NCI-H2171 (cell line): ENCODE measurements at regions not wholly inside any gene's neighbourhood (a gene's known extent, or its start where the extent isn't known, plus 50 kb on each side); places are given as distances from the start of the nearest gene placed in this dataset.
"Not testable (repeated sequence)": the region's sequence is repeated elsewhere in the genome, so short reads cannot be mapped to it uniquely, and the experiment has no call there.

ENCODE experiments used
- DNase-seq: peaks from one replicate; lab custom pipeline; 2025; lab: John Stamatoyannopoulos, UW

- no peak for DNase-seq
These were observed 332.1 kb downstream of the CRPPA start for GRCh38 chr7:16089191-16089590.

GRCh38 chr7:16086743-16087142 is 334.6 kb downstream of the CRPPA start:
- DNase-seq: no peak

GRCh38 chr7:16085780-16086179 is 335.6 kb downstream of the CRPPA start:
- not testable (repeated sequence) for DNase-seq

GRCh38 chr7:16084875-16085274 is 336.5 kb downstream of the CRPPA start:
- DNase-seq: no peak

GRCh38 chr7:16084370-16084769 is 337.0 kb downstream of the CRPPA start:
- no peak for DNase-seq

- no peak for DNase-seq
These were observed 337.4 kb downstream of the CRPPA start for GRCh38 chr7:16083931-16084330.

- no peak for DNase-seq
These were observed 341.2 kb downstream of the CRPPA start for GRCh38 chr7:16080131-16080530.

GRCh38 chr7:16079723-16080122 is 341.6 kb downstream of the CRPPA start:
- no peak for DNase-seq

GRCh38 chr7:16078076-16078952 is 343.0 kb downstream of the CRPPA start:
- DNase-seq: peak; percentile 29

- DNase-seq: peak; percentile 54
These were observed 350.0 kb downstream of the CRPPA start for GRCh38 chr7:16071246-16071857.

GRCh38 chr7:16070806-16071205 is 350.5 kb downstream of the CRPPA start:
- DNase-seq: no peak

GRCh38 chr7:16069998-16070397 is 351.3 kb downstream of the CRPPA start:
- DNase-seq: no peak

GRCh38 chr7:16068183-16068582 is 353.2 kb downstream of the CRPPA start:
- no peak for DNase-seq

- peak; percentile 49 for DNase-seq
These were observed 353.6 kb downstream of the CRPPA start for GRCh38 chr7:16067711-16068110.

GRCh38 chr7:16066805-16067459 is 354.4 kb downstream of the CRPPA start:
- DNase-seq: no peak

- DNase-seq: no peak
These were observed 355.4 kb downstream of the CRPPA start for GRCh38 chr7:16065939-16066338.

- DNase-seq: peak; percentile 74
These were observed 357.3 kb downstream of the CRPPA start for GRCh38 chr7:16063716-16064675.

- no peak for DNase-seq
These were observed 358.1 kb downstream of the CRPPA start for GRCh38 chr7:16063221-16063620.

GRCh38 chr7:16062269-16062668 is 359.1 kb downstream of the CRPPA start:
- DNase-seq: no peak

GRCh38 chr7:16061630-16062029 is 359.7 kb downstream of the CRPPA start:
- DNase-seq: no peak

- no peak for DNase-seq
These were observed 360.3 kb downstream of the CRPPA start for GRCh38 chr7:16061011-16061410.

GRCh38 chr7:16060502-16060901 is 360.8 kb downstream of the CRPPA start:
- no peak for DNase-seq
